Neural crest cell (in vitro differentiated cells): ENCODE measurements at regions not wholly inside any gene's neighbourhood (a gene's known extent, or its start where the extent isn't known, plus 50 kb on each side); places are given as distances from the start of the nearest gene placed in this dataset.

Source experiments
- DNase-seq: peaks from one replicate; pipeline ENCODE4 v3.0.0; 2021; ENCODE audit warnings: low read depth, mixed read lengths, low spot score
- H3K27ac Mint-ChIP-seq: one replicate; pipeline ENCODE4 v1.8.0; 2021; ENCODE audit warnings: mild to moderate bottlenecking, mixed read lengths; ENCODE audit not compliant: unreplicated experiment
- H3K27me3 Mint-ChIP-seq: 2 replicates; pipeline ENCODE4 v1.8.0; 2021; ENCODE audit warnings: low read depth, mild to moderate bottlenecking, mixed read lengths
- H3K36me3 Mint-ChIP-seq: 2 replicates; pipeline ENCODE4 v1.8.0; 2021; ENCODE audit warnings: low read depth, mild to moderate bottlenecking, mixed read lengths
- H3K4me1 Mint-ChIP-seq: 2 replicates; pipeline ENCODE4 v1.8.0; 2021; ENCODE audit warnings: mixed read lengths
- H3K4me3 Mint-ChIP-seq: one replicate; pipeline ENCODE4 v1.8.0; 2021; ENCODE audit warnings: mild to moderate bottlenecking, mixed read lengths
- H3K9me3 Mint-ChIP-seq: 2 replicates; pipeline ENCODE4 v1.8.0; 2021; ENCODE audit warnings: mixed read lengths
- TF ChIP-seq, protein P1 (sequence below): fragments of 200-600 bp; sonication (generic); conservative IDR thresholded peaks from 2 replicates; pipeline ENCODE4 v1.5.0; 2021; ENCODE audit warnings: antibody characterized with exemption, mild to moderate bottlenecking

DNA sequence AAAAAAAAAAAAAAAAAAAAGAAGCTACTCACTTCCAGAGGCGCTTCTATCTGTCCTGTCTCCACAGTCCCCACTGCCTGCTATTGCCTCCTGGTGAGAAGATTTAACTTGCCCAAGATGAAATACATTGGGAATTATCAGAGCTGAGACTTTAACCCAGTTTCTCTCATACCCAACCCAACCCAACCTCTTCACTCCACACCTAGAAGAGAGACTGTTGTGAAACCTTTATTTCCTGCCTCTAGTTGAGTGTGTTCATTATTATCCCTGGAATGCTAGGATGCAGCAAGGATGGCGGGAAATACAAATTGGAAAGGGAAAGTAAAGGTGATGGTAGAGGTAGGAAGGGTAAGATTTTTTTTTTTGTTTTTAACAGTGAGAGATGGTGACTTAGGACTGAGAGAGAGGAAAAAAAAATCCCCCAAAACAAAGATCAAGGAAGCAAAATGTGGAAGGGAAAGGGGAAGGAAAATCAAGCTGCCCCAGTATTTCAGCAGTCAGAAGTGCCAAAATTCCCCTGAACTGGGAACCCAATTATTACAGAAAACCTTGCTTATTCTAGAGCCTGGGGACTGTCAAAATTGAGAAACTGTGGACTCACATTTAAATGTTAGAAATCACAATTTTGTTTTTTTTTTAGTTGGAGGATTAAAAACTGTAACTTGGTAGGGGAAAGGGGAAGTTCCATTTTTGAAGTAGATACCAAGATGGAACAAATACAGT lies 253.0 kb downstream of the PTTG2 start:
- H3K4me3 Mint-ChIP-seq = no peak overlapping the region
- peaks cover 4% of the 10 kb centered on the region for H3K4me1 Mint-ChIP-seq
- no peaks in the 10 kb centered on the region for H3K27me3 Mint-ChIP-seq
- no peak for DNase-seq
- H3K27ac Mint-ChIP-seq = no peak overlapping the region
- TF ChIP-seq, protein P1, sequence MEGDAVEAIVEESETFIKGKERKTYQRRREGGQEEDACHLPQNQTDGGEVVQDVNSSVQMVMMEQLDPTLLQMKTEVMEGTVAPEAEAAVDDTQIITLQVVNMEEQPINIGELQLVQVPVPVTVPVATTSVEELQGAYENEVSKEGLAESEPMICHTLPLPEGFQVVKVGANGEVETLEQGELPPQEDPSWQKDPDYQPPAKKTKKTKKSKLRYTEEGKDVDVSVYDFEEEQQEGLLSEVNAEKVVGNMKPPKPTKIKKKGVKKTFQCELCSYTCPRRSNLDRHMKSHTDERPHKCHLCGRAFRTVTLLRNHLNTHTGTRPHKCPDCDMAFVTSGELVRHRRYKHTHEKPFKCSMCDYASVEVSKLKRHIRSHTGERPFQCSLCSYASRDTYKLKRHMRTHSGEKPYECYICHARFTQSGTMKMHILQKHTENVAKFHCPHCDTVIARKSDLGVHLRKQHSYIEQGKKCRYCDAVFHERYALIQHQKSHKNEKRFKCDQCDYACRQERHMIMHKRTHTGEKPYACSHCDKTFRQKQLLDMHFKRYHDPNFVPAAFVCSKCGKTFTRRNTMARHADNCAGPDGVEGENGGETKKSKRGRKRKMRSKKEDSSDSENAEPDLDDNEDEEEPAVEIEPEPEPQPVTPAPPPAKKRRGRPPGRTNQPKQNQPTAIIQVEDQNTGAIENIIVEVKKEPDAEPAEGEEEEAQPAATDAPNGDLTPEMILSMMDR = no peak
- peaks cover 5% of the 10 kb centered on the region for H3K9me3 Mint-ChIP-seq
- no peaks in the 10 kb centered on the region for H3K36me3 Mint-ChIP-seq

DNA sequence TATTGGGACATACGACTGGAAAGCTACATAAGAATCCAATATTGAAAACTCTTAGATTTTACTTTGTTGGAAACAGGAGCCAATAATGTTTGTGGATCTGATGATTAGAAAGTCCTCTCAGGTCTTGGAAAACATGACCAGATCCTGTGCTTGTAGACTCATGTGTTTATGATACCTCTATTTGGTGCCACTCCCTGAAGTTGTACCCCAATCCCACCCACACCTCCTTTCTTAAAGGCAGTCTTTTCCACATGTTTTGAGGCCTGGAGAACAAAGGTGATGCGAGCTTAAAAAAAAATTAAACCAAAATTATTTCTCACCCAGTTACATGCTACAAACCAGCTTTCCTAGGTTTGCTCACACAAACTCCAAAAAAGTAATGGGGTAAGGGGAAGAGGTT lies 262.7 kb downstream of the PTTG2 start:
- H3K27ac Mint-ChIP-seq = no peak overlapping the region
- no peak for DNase-seq

DNA sequence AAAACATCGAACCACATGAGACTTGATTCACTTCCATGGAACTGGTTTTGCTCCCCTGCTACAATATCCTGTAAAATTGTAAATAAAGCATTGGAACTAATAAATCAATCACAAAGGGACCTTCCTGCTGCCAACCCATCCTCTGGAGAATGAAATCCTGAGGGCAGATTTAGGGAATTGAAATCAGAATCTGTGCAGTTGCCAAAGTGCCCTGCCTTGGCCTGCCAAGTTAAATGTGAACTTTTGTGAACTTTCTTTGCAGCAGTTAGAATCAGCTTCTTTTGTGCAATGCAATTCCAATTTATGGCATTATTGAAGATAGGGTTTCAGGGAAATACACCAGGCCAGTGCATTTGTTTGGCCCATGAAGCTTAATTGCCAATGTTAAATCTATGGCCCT lies 263.1 kb downstream of the PTTG2 start:
- Mint-ChIP-seq H3K27ac (no peak overlapping the region), H3K4me3 (no peak overlapping the region), H3K27me3 (no peaks in the 10 kb centered on the region), H3K36me3 (no peaks in the 10 kb centered on the region), H3K4me1 (peaks cover 28% of the 10 kb centered on the region), H3K9me3 (no peaks in the 10 kb centered on the region)
- TF ChIP-seq, protein P1 = no peak
- DNase-seq = no peak

More for the DNA sequence above, 262.7 kb downstream of the PTTG2 start:
- Mint-ChIP-seq H3K9me3 (no peaks in the 10 kb centered on the region), H3K36me3 (no peaks in the 10 kb centered on the region), H3K4me1 (peaks cover 28% of the 10 kb centered on the region), H3K27me3 (no peaks in the 10 kb centered on the region), H3K4me3 (no peak overlapping the region)
- TF ChIP-seq, protein P1 = no peak

GRCh38 chr4:38223782-38224236 lies 263.6 kb downstream of the PTTG2 start:
- H3K4me1 Mint-ChIP-seq = peaks cover 28% of the 10 kb centered on the region
- H3K27ac Mint-ChIP-seq = no peak overlapping the region
- peak; percentile 14 for DNase-seq
- no peaks in the 10 kb centered on the region for H3K36me3 Mint-ChIP-seq
- TF ChIP-seq, protein P1 = no peak
- peak overlapping the region; percentile 50 for H3K4me3 Mint-ChIP-seq
- H3K27me3 Mint-ChIP-seq = no peaks in the 10 kb centered on the region
- H3K9me3 Mint-ChIP-seq = no peaks in the 10 kb centered on the region

- Mint-ChIP-seq H3K4me1 (peaks cover 28% of the 10 kb centered on the region), H3K27ac (no peak overlapping the region), H3K36me3 (no peaks in the 10 kb centered on the region), H3K9me3 (no peaks in the 10 kb centered on the region), H3K27me3 (no peaks in the 10 kb centered on the region), H3K4me3 (no peak overlapping the region)
- DNase-seq = no peak
- TF ChIP-seq, protein P1 = no peak
Measured at GRCh38 chr4:38224850-38225249, 264.7 kb downstream of the PTTG2 start.
